Right lobe of liver (tissue), 4 donors: ENCODE measurements at regions not wholly inside any gene's neighbourhood (a gene's known extent, or its start where the extent isn't known, plus 50 kb on each side); places are given as distances from the start of the nearest gene placed in this dataset.

ENCODE experiments used
- POLR2A ChIP-seq: fragments of 450-650 bp; IDR thresholded peaks from one replicate; pipeline ENCODE4 v1.6.1; 2017; ENCODE audit warnings: antibody characterized with exemption, mild to moderate bottlenecking
- TF ChIP-seq, protein P1 (sequence below), 4 donors: fragments of 200-600 bp in 3 of 4; fragments of 450-650 bp in 1 of 4; IDR thresholded peaks; one replicate each; pipeline versions ENCODE4 v1.5.1 to v1.8.0; 2016 to 2022; ENCODE audit warnings: antibody characterized with exemption in 4 of 4, mild to moderate bottlenecking in 2 of 4
- donor health status: DM: no; HTN: no; CAD: no.
- donor health status: DM: no; HTN: no; CAD: no.
- donor health status: DM: no; HTN: yes; CAD: no.

DNA sequence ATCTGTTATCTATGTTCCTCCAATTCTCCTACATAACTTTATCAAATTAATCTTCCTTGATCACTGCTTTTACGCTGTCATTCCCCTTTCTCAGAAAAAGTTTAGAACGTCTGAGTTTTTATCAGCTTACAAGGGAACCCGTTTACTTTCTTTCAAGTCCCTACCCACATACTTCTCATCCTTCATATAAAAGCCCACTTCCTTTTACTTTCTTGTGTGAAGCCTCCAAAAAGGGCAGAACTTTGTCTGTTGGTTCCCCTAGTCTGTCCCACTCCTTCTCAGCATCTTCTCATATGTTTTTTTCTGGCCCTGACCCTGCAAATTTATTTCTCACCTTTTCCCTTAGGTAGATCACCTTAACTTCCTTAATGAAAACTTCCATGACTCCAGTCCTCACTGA, 106.1 kb downstream of the TFAP2B start:
- TF ChIP-seq, protein P1, sequence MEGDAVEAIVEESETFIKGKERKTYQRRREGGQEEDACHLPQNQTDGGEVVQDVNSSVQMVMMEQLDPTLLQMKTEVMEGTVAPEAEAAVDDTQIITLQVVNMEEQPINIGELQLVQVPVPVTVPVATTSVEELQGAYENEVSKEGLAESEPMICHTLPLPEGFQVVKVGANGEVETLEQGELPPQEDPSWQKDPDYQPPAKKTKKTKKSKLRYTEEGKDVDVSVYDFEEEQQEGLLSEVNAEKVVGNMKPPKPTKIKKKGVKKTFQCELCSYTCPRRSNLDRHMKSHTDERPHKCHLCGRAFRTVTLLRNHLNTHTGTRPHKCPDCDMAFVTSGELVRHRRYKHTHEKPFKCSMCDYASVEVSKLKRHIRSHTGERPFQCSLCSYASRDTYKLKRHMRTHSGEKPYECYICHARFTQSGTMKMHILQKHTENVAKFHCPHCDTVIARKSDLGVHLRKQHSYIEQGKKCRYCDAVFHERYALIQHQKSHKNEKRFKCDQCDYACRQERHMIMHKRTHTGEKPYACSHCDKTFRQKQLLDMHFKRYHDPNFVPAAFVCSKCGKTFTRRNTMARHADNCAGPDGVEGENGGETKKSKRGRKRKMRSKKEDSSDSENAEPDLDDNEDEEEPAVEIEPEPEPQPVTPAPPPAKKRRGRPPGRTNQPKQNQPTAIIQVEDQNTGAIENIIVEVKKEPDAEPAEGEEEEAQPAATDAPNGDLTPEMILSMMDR (IDR thresholded peaks at IDR 0.05): no peak
- no peak for TF ChIP-seq POLR2A
